ENCODE measurements at regions not wholly inside any gene's neighbourhood (a gene's known extent, or its start where the extent isn't known, plus 50 kb on each side); places are given as distances from the start of the nearest gene placed in this dataset.
"Not testable (repeated sequence)": the region's sequence is repeated elsewhere in the genome, so short reads cannot be mapped to it uniquely, and the experiment has no call there.

GRCh38 chr10:23493711-23494110 lies 54.8 kb downstream of the OTUD1 start:
- ATAC-seq (ENCODE audit: low FRiP score) (no peak), DNase-seq (ENCODE audit: low spot score) (no peak)
- TF ChIP-seq CTCF (IDR thresholded peaks at IDR 0.05) = no peak

GRCh38 chr10:23496727-23497126 lies 57.9 kb downstream of the OTUD1 start:
- no peak for DNase-seq (ENCODE audit: low spot score)
- no peak for TF ChIP-seq CTCF (IDR thresholded peaks at IDR 0.05)
- no peak for ATAC-seq (ENCODE audit: low FRiP score)

GRCh38 chr10:23499372-23500132 lies 60.7 kb downstream of the OTUD1 start:
- ATAC-seq (ENCODE audit: low FRiP score) (no peak), DNase-seq (ENCODE audit: low spot score) (no peak)
- no peak for TF ChIP-seq CTCF (IDR thresholded peaks at IDR 0.05)

GRCh38 chr10:23505797-23506465 lies 67.1 kb downstream of the OTUD1 start:
- no peak for TF ChIP-seq CTCF (IDR thresholded peaks at IDR 0.05)
- DNase-seq (ENCODE audit: low spot score) (no peak), ATAC-seq (ENCODE audit: low FRiP score) (no peak)

GRCh38 chr10:23512355-23513058 lies 73.6 kb downstream of the OTUD1 start:
- ATAC-seq (ENCODE audit: low FRiP score) = no peak
- no peak for TF ChIP-seq CTCF (IDR thresholded peaks at IDR 0.05)
- DNase-seq (ENCODE audit: low spot score) = no peak

- ATAC-seq (ENCODE audit: low FRiP score) = not testable (repeated sequence)
Measured at GRCh38 chr10:23513621-23514020, 74.7 kb downstream of the OTUD1 start.

GRCh38 chr10:23514321-23514720 lies 75.4 kb downstream of the OTUD1 start:
- no peak for TF ChIP-seq CTCF (IDR thresholded peaks at IDR 0.05)
- no peak for DNase-seq (ENCODE audit: low spot score)
- ATAC-seq (ENCODE audit: low FRiP score) = no peak

More at GRCh38 chr10:23513621-23514020, 74.7 kb downstream of the OTUD1 start:
- DNase-seq (ENCODE audit: low spot score) = not testable (repeated sequence)
